H1 (cell line): ENCODE measurements at regions not wholly inside any gene's neighbourhood (a gene's known extent, or its start where the extent isn't known, plus 50 kb on each side); places are given as distances from the start of the nearest gene placed in this dataset.

Source experiments
- CTCF ChIA-PET: fragments of 300-600 bp; sonication (Branson Sonifier 250); formaldehyde crosslinking; loops from one replicate; lab custom pipeline; 2021; ENCODE audit not compliant: partially characterized antibody; lab: Charles Lee
- POLR2A ChIA-PET: fragments of 300-600 bp; sonication (Branson Sonifier 250); formaldehyde crosslinking; loops from one replicate; lab custom pipeline; 2021; ENCODE audit warnings: inconsistent platforms; ENCODE audit not compliant: partially characterized antibody; lab: Charles Lee
- DNase-seq, 2 experiments: peaks; one replicate each; pipeline versions ENCODE4 v3.0.0 to v3.0.0-alpha.2; 2010 to 2022; ENCODE audit warnings: low spot score in 2 of 2, low read depth in 1 of 2, mixed read lengths in 1 of 2
- FAIRE-seq: peaks from 2 replicates; lab custom pipeline; 2011; peaks lifted over from hg19 to GRCh38; lab: Jason Lieb, UNC
- H2AFZ ChIP-seq: 2 replicates; pipeline ENCODE4 v1.8.1; 2012; ENCODE audit warnings: low read length, inconsistent platforms
- H2AK5ac ChIP-seq: 2 replicates; pipeline ENCODE4 v1.6.1; 2013; ENCODE audit warnings: low read depth, low read length
- H2BK120ac ChIP-seq: replicated peaks from 2 replicates; pipeline ENCODE3; 2013; ENCODE audit warnings: low read depth, low read length, inconsistent platforms
- H2BK12ac ChIP-seq: 2 replicates; pipeline ENCODE4 v1.6.1; 2013; ENCODE audit warnings: low read depth, low read length
- H2BK15ac ChIP-seq: 2 replicates; pipeline ENCODE4 v1.6.1; 2013; ENCODE audit warnings: low read length
- H2BK20ac ChIP-seq: 2 replicates; pipeline ENCODE4 v1.6.1; 2013; ENCODE audit warnings: low read length
- H2BK5ac ChIP-seq: 2 replicates; pipeline ENCODE4 v1.6.1; 2013; ENCODE audit warnings: low read depth, low read length
- H3K14ac ChIP-seq: 2 replicates; pipeline ENCODE4 v1.6.1; 2013; ENCODE audit warnings: inconsistent platforms; ENCODE audit not compliant: insufficient read length
- H3K18ac ChIP-seq: 2 replicates; pipeline ENCODE4 v1.6.1; 2013; ENCODE audit warnings: low read length; ENCODE audit errors: extremely low read depth
- H3K23ac ChIP-seq: 2 replicates; pipeline ENCODE4 v1.6.1; 2013; ENCODE audit warnings: inconsistent platforms; ENCODE audit not compliant: insufficient read length
- H3K23me2 ChIP-seq: 2 replicates; pipeline ENCODE4 v1.6.1; 2013; ENCODE audit warnings: low read depth, low read length
- H3K27ac ChIP-seq: 2 replicates; pipeline ENCODE4 v1.6.1; 2011; ENCODE audit warnings: low read depth, low read length, inconsistent platforms
- H3K27me3 ChIP-seq, 4 experiments: replicated peaks in 1 of 4; 1 replicate in 1 of 4; 2 replicates in 3 of 4; pipeline versions ENCODE4 v1.6.1 to v1.8.1; 2011 to 2013; ENCODE audit warnings: low read length in 3 of 4, mild to moderate bottlenecking in 3 of 4, inconsistent platforms in 2 of 4, mixed read lengths in 2 of 4, moderate library complexity in 1 of 4; ENCODE audit not compliant: control insufficient read depth in 3 of 4, insufficient read depth in 3 of 4; ENCODE audit errors: extremely low read depth in 1 of 4
- H3K36me3 ChIP-seq, 4 experiments: 2 replicates each; pipeline versions ENCODE4 v1.6.1 to v1.8.1; 2011 to 2013; ENCODE audit warnings: mild to moderate bottlenecking in 4 of 4, low read length in 3 of 4, moderate library complexity in 2 of 4, control low read depth in 1 of 4, inconsistent platforms in 1 of 4; ENCODE audit not compliant: insufficient read depth in 4 of 4, control insufficient read depth in 2 of 4
- H3K4ac ChIP-seq: replicated peaks from 2 replicates; pipeline ENCODE3; 2013; ENCODE audit warnings: low read length, low read depth, mixed read lengths, inconsistent platforms; ENCODE audit not compliant: insufficient read length
- H3K4me1 ChIP-seq, 4 experiments: replicated peaks in 1 of 4; 1 replicate in 1 of 4; 2 replicates in 3 of 4; pipeline versions ENCODE4 v1.6.1 to v1.8.1; 2011 to 2013; ENCODE audit warnings: low read length in 3 of 4, inconsistent platforms in 2 of 4, mixed read lengths in 1 of 4; ENCODE audit not compliant: insufficient read depth in 4 of 4, control insufficient read depth in 3 of 4
- H3K4me2 ChIP-seq, 2 experiments: 2 replicates each; pipeline versions ENCODE4 v1.6.1 to v1.8.1; 2011 to 2013; ENCODE audit warnings: low read depth in 2 of 2, low read length in 2 of 2, control low read depth in 1 of 2, inconsistent platforms in 1 of 2, mild to moderate bottlenecking in 1 of 2; ENCODE audit not compliant: insufficient read depth in 1 of 2
- H3K4me3 ChIP-seq, 4 experiments: fragments of 200-600, 300-600 bp in 1 of 4; sonication (generic), shearing (Covaris generic), sonication (Bioruptor Twin) in 1 of 4; 2 replicates each; pipeline versions ENCODE4 v1.5.1 to v1.8.1; 2011 to 2016; ENCODE audit warnings: low read length in 4 of 4, low read depth in 3 of 4, control low read depth in 2 of 4, inconsistent platforms in 2 of 4, mild to moderate bottlenecking in 2 of 4, mixed read lengths in 1 of 4, moderate library complexity in 1 of 4; ENCODE audit not compliant: insufficient read depth in 2 of 4; ENCODE audit errors: extremely low read depth in 1 of 4
- H3K56ac ChIP-seq: replicated peaks from 2 replicates; pipeline ENCODE3; 2013; ENCODE audit warnings: low read depth, mild to moderate bottlenecking, mixed read lengths, low read length, inconsistent platforms; ENCODE audit not compliant: insufficient read length
- H3K79me1 ChIP-seq: 2 replicates; pipeline ENCODE4 v1.6.1; 2013; ENCODE audit warnings: low read depth, low read length, control low read depth
- H3K79me2 ChIP-seq, 2 experiments: 2 replicates each; pipeline versions ENCODE4 v1.6.1 to v1.8.1; 2012 to 2013; ENCODE audit warnings: low read length in 2 of 2, mild to moderate bottlenecking in 2 of 2, inconsistent platforms in 1 of 2; ENCODE audit not compliant: insufficient read depth in 2 of 2, control insufficient read depth in 1 of 2
- H3K9ac ChIP-seq, 4 experiments: replicated peaks in 1 of 4; 1 replicate in 1 of 4; 2 replicates in 3 of 4; pipeline versions ENCODE4 v1.6.1 to v1.8.1; 2011 to 2013; ENCODE audit warnings: low read depth in 3 of 4, low read length in 3 of 4, control low read depth in 2 of 4, mild to moderate bottlenecking in 2 of 4, moderate library complexity in 2 of 4, inconsistent platforms in 1 of 4; ENCODE audit errors: extremely low read depth in 1 of 4
- H3K9me3 ChIP-seq, 2 experiments: 2 replicates each; pipeline versions ENCODE4 v1.6.1 to v1.8.1; 2012 to 2013; ENCODE audit warnings: mild to moderate bottlenecking in 2 of 2, moderate library complexity in 2 of 2, control low read depth in 1 of 2, inconsistent platforms in 1 of 2, low read depth in 1 of 2, low read length in 1 of 2, mixed read lengths in 1 of 2; ENCODE audit not compliant: insufficient read depth in 2 of 2
- H4K20me1 ChIP-seq, 2 experiments: replicated peaks in 1 of 2; 2 replicates each; pipeline versions ENCODE3 to v1.8.1; 2011 to 2013; ENCODE audit warnings: inconsistent platforms in 2 of 2, low read length in 2 of 2, mild to moderate bottlenecking in 1 of 2; ENCODE audit not compliant: insufficient read depth in 2 of 2, control insufficient read depth in 1 of 2
- H4K5ac ChIP-seq: 2 replicates; pipeline ENCODE4 v1.6.1; 2013; ENCODE audit warnings: low read length, low read depth, mixed read lengths, inconsistent platforms; ENCODE audit not compliant: insufficient read length
- H4K8ac ChIP-seq: 2 replicates; pipeline ENCODE4 v1.8.0; 2013; ENCODE audit warnings: mild to moderate bottlenecking, moderate library complexity, low read length, inconsistent platforms; ENCODE audit not compliant: insufficient read depth; ENCODE audit errors: extremely low read depth
- H4K91ac ChIP-seq: replicated peaks from 2 replicates; pipeline ENCODE3; 2013; ENCODE audit warnings: low read length, mixed read lengths, inconsistent platforms; ENCODE audit not compliant: insufficient read length
- CREB1 ChIP-seq: IDR thresholded peaks from 2 replicates; pipeline ENCODE4 v1.6.1; 2012; ENCODE audit warnings: inconsistent platforms
- E2F6 ChIP-seq: IDR thresholded peaks from 2 replicates; pipeline ENCODE4 v1.6.1; 2012; ENCODE audit warnings: inconsistent platforms
- EGR1 ChIP-seq: IDR thresholded peaks from 2 replicates; pipeline ENCODE4 v1.6.1; 2011; ENCODE audit warnings: low read depth, low read length, borderline replicate concordance
- NANOG ChIP-seq: IDR thresholded peaks from 2 replicates; pipeline ENCODE4 v1.6.1; 2011; ENCODE audit warnings: low read length, low read depth, mild to moderate bottlenecking, inconsistent platforms; ENCODE audit not compliant: insufficient read depth, poor library complexity, severe bottlenecking
- WGBS, 2 experiments: shearing (Covaris generic) in 1 of 2; methylation state at CpG; one replicate each; pipeline versions ENCODE4 v1.1.6 to v1.1.7; 2013 to 2015; ENCODE audit warnings: low lambda C conversion rate in 2 of 2, mixed read lengths in 2 of 2, inconsistent platforms in 1 of 2, low coverage in 1 of 2, missing lambda C conversion rate in 1 of 2; ENCODE audit not compliant: insufficient replicate concordance in 2 of 2, insufficient coverage in 1 of 2, insufficient read length in 1 of 2; ENCODE audit errors: extremely low coverage in 1 of 2, missing lambda C conversion rate in 1 of 2; 5-methylcytosine and 5-hydroxymethylcytosine counted together
- TF ChIP-seq, protein P1 (sequence below): IDR thresholded peaks from 2 replicates; pipeline ENCODE4 v1.6.1; 2012; ENCODE audit warnings: low read length, inconsistent platforms

DNA sequence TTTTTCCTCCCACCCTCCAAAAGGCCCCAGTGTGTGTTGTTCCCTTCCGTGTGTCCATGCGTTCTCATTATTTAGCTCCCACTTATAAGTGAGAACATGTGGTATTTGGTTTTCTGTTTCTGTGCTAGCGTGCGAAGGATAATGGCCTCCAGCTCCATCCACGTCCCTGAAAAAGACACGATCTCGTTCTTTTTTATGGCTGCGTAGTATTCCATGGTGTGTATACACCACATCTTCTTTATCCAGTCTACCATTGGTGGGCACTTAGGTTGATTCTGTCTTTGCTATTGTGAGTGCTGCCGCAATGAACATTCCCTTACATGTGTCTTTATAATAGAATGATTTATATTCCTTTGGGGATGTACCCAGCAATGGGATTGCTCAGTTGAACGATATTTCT, 177.8 kb downstream of the ETS2 start:
- Histone ChIP-seq H3K23ac (no peak overlapping the region), H3K27me3 (no peaks in the 10 kb centered on the region), H3K23me2 (no peaks in the 10 kb centered on the region), H2BK120ac (no peak overlapping the region), H4K91ac (no peak overlapping the region), H3K4ac (no peak overlapping the region), H3K4me3 (no peak overlapping the region), H2AK5ac (peak overlapping the region; percentile 97; the same call in 1 of the 2 replicates), H3K79me1 (no peaks in the 10 kb centered on the region), H3K4me1 (peaks cover 12 to 36% (median 34%) of the 10 kb centered on the region in 4 experiments), H3K27ac (no peak overlapping the region), H2BK15ac (no peak overlapping the region), H3K14ac (no peak overlapping the region), H2BK20ac (no peak overlapping the region), H4K20me1 (no peaks in the 10 kb centered on the region), H3K36me3 (no peaks in the 10 kb centered on the region), H3K9me3 (no peaks in the 10 kb centered on the region), H3K4me2 (no peak overlapping the region), H3K9ac (no peak overlapping the region), H3K56ac (no peak overlapping the region), H2AFZ (no peak overlapping the region), H4K5ac (no peak overlapping the region), H3K18ac (no peak overlapping the region; the same call in 1 of the 2 replicates), H4K8ac (no peak overlapping the region), H2BK12ac (peak overlapping the region; percentile 78; the same call in 1 of the 2 replicates), H2BK5ac (no peak overlapping the region), H3K79me2 (no peaks in the 10 kb centered on the region)
- FAIRE-seq (no peak), DNase-seq (no peak)
- POLR2A ChIA-PET = no interaction called here
- 93% methylated on average over 10 of the region's 10 CpGs; no CpG with 5 or more reads in 1 of the 2 experiments for WGBS, 2 experiments
- CTCF ChIA-PET = interaction anchor here (1.2 to 1.5 kb wide), 2 partner anchors 11 to 46 kb away, joined by 3 read pairs; no protein-coding TSS in a partner anchor
- TF ChIP-seq CREB1 = no peak
- TF ChIP-seq E2F6 = no peak
- TF ChIP-seq NANOG = no peak
- TF ChIP-seq EGR1 = no peak
- TF ChIP-seq, protein P1, sequence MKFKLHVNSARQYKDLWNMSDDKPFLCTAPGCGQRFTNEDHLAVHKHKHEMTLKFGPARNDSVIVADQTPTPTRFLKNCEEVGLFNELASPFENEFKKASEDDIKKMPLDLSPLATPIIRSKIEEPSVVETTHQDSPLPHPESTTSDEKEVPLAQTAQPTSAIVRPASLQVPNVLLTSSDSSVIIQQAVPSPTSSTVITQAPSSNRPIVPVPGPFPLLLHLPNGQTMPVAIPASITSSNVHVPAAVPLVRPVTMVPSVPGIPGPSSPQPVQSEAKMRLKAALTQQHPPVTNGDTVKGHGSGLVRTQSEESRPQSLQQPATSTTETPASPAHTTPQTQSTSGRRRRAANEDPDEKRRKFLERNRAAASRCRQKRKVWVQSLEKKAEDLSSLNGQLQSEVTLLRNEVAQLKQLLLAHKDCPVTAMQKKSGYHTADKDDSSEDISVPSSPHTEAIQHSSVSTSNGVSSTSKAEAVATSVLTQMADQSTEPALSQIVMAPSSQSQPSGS = no peak
